AG09319 (cell line): ENCODE measurements at regions not wholly inside any gene's neighbourhood (a gene's known extent, or its start where the extent isn't known, plus 50 kb on each side); places are given as distances from the start of the nearest gene placed in this dataset.

Experiments
- DNase-seq: peaks from one replicate; pipeline ENCODE4 v3.0.0-alpha.2; 2010; ENCODE audit warnings: low read depth; ENCODE audit errors: extremely low read depth
- TF ChIP-seq, protein P1 (sequence below): IDR thresholded peaks from 2 replicates; pipeline ENCODE4 v1.5.1; 2011; ENCODE audit warnings: low read depth, mild to moderate bottlenecking, inconsistent platforms, low read length, moderate library complexity

DNA sequence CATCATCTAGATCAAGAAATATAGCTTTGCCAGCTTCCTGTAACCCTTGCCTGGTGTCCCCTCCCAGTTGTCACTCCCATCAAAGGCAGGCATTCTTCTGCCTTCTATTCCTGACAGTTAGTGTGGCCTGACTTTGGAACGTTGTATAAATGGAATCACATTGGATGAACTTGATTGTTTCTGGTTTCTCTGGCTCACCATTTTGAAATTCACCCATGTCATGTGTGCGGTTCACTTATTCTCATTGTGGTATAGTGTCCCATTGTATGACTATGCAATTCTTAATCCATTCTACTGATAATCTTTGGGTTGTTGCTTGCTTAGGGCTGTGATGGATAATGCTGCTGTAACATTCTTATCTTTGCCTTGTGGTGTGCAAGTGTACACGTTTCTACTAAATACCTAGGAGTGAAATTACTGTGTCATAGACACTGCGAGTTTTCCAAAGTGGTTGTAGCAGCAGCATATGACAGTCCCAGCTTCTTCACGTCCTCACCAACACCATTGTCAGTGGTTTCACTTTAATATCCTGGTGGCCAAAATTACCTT, 73.2 kb downstream of the VEGFA start:
- TF ChIP-seq, protein P1, sequence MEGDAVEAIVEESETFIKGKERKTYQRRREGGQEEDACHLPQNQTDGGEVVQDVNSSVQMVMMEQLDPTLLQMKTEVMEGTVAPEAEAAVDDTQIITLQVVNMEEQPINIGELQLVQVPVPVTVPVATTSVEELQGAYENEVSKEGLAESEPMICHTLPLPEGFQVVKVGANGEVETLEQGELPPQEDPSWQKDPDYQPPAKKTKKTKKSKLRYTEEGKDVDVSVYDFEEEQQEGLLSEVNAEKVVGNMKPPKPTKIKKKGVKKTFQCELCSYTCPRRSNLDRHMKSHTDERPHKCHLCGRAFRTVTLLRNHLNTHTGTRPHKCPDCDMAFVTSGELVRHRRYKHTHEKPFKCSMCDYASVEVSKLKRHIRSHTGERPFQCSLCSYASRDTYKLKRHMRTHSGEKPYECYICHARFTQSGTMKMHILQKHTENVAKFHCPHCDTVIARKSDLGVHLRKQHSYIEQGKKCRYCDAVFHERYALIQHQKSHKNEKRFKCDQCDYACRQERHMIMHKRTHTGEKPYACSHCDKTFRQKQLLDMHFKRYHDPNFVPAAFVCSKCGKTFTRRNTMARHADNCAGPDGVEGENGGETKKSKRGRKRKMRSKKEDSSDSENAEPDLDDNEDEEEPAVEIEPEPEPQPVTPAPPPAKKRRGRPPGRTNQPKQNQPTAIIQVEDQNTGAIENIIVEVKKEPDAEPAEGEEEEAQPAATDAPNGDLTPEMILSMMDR: no peak
- DNase-seq: no peak

DNA sequence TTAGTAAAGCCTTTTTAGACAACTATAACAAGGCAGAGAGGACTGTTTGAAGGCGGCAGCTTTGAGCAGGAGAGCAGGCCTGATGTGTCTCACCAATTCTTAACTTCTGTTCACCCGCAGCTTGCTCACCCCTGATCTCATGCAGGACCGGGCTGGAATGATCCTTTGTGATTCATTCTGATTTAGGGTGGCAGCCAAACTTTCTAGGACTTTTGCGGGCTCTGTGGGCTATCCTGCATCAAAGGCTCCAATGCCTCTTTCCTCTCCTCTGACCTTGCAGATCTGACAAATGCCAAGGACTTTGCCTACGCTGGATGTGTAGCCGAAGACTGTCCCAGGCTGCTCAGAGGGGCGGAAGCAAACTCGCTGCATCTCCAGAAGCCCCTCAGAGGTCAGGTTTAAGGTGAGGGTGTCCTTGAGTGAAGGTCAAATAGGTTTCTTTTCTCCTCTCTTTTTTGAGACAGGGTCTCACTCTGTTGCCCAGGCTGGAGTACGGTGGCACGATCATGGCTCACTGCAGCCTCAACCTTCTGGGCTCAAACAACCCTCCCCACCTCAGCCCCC, 72.3 kb downstream of the VEGFA start:
- TF ChIP-seq, protein P1: no peak
- DNase-seq: no peak

DNA sequence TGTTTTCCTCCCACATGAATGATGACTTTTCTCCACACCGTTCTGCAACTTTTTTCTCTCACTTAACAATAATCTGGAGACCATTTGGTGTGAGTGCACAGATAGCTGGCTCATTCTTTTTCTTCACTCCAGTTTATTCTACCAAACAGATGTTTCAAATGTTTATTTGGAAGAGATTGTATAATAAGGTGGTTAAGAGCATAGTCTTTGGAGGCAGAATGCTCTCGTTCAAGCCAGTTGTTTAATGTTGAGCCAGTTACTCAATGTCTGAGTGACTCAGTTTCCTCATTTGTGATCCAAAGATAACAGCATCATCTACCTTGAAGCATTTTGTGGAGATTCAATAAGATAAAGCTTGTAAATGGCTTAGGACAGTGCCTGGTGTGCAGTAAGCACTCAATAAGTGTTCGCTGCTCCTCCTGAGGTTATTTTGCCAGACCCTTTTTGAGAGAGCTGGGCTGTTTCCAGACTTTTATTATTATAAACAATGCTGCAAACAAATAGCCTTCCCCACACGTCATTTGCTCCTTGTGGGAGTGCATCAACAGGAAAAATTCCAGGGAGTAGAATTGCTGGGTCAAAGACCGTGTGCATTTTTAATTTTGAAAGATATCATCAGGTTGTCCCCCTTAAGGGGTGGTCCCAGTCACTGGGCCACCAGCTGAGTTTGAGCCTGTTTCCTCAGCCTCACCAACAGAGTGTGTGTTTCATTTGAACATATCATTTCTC, 70.6 kb downstream of the VEGFA start:
- peak; percentile 15 for DNase-seq
- TF ChIP-seq, protein P1: no peak

DNA sequence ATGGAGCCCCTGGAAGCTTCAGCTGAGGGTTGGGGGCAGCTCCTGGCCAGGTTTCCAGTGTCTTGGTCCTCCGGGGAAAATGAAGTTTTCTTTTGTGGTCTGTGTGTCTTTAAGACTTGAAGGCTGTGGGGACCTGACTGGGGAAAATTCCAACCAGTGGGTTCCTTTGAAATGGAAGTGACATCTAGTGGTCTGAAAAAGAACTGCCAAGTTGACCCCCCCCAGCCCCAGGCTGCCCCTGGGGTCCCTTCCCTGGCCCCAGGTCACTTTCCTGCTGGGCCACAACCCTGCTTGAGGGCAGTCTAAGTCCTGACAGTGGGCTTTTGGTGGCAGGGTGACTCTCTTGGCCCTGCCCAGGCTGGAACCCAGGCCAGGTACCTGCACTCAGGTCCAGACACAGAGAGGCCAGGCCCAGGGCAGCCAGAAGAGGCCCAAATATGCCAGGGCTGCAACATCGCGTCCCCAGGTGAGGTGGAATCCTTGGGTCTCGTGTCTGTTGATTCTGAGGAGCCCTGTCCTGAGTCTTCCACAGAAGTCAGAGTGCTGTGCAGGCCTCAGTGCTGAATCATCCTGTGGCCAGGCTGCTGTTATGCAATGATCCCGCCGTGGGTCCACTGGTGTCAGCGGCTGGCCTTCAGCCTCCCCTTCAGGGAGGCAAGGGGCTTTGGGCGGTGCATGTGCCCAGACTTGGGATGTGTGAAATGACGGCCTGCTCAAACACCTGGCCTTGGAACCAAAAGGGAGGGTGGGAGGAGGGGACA, 68.4 kb downstream of the VEGFA start:
- TF ChIP-seq, protein P1: peak; percentile 58
- DNase-seq: peak; percentile 37

DNA sequence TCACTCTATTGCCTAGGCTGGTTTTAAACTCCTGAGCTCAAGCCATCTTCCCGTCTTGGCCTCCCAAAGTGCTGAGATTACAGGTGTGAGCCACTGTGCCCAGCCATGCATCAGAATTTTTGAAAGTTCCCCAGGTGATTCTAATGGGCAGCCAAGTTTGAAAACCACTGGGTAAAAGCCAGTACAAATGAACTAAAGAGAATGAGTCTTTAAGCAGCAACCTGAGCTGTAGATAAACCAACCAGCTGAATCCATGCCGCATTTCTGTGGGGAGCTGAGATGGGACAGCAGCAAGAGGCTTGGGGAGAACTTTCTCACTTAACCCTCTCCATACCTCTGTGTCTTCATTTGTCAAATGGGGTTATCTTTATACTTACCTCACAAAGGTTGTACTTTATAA, 67.5 kb downstream of the VEGFA start:
- TF ChIP-seq, protein P1: no peak
- no peak for DNase-seq

DNA sequence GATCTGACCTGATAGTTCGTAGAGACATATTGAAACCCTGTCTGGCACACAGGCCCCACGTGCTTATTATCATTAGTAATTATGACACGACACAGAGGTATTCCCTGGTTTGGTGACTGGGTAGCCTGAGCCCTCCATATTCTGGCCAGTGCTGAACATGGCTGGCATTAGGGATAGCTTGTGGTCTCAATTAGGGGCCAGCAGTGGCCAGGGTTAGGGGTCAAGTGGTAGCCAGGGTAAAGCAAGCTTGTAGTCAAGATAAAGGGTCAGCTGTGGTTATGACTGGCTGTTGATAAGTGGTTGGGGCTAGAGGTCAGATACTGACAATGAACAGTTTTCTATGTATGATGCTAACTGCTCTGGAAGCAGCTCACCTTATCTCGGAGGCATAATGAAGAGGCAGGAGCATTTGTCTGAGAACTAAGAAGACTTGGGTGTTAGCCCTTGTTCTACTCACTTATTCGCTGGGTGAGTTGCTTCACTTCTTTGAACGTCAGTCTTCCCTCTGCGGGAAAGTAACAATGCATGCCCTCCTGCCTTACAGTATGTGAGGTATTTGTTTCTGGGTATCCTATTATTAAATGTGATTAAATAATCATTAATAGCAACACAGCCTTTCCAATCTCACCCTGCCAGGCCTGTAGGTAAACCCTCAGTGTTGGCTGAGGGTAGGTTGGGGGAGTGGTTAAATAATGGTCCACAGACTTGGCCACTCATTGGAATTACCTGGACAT, 66.7 kb downstream of the VEGFA start:
- no peak for DNase-seq
- TF ChIP-seq, protein P1: no peak
